CD4-positive, alpha-beta T cell (primary cell): ENCODE measurements at regions not wholly inside any gene's neighbourhood (a gene's known extent, or its start where the extent isn't known, plus 50 kb on each side); places are given as distances from the start of the nearest gene placed in this dataset.

Source experiments
- ATAC-seq: fragments of 200-7000 bp; cut with Tn5 transposase; one replicate; pipeline ENCODE4 v1.10.0; 2022; ENCODE audit warnings: mild to moderate bottlenecking; ENCODE audit not compliant: poor library complexity
- CTCF ChIA-PET: fragments of 350-600 bp; sonication (Branson Sonifier 250); formaldehyde crosslinking; loops from one replicate; lab custom pipeline; 2021; ENCODE audit warnings: antibody characterized with exemption, inconsistent platforms; lab: Charles Lee
- POLR2A ChIA-PET: fragments of 350-600 bp; sonication (Branson Sonifier 250); formaldehyde crosslinking; loops from one replicate; lab custom pipeline; 2021; ENCODE audit warnings: antibody characterized with exemption, inconsistent platforms; lab: Charles Lee
- DNase-seq, 14 experiments: peaks; one replicate each; pipeline ENCODE4 v3.0.0-alpha.2; 2013 to 2020; ENCODE audit warnings: mixed read lengths in 2 of 14
- H3K27ac ChIP-seq, 2 donors: one replicate each; pipeline versions ENCODE4 v1.5.1 to v1.7.0; 2013; ENCODE audit warnings: low read length in 2 of 2, low read depth in 1 of 2, mild to moderate bottlenecking in 1 of 2
- H3K27me3 ChIP-seq, 2 experiments: 1 replicate in 1 of 2; 2 replicates in 1 of 2; pipeline versions ENCODE4 v1.6.1 to v1.7.0; 2013; ENCODE audit warnings: low read length in 2 of 2, control low read depth in 1 of 2, mild to moderate bottlenecking in 1 of 2, moderate library complexity in 1 of 2; ENCODE audit not compliant: insufficient read depth in 2 of 2, control insufficient read depth in 1 of 2
- H3K36me3 ChIP-seq: one replicate; pipeline ENCODE4 v1.6.1; 2013; ENCODE audit warnings: low read length, control low read depth; ENCODE audit not compliant: insufficient read depth
- H3K4me1 ChIP-seq: one replicate; pipeline ENCODE4 v1.6.1; 2013; ENCODE audit warnings: low read length, control low read depth; ENCODE audit not compliant: insufficient read depth
- H3K4me3 ChIP-seq: one replicate; pipeline ENCODE4 v1.5.1; 2013; ENCODE audit warnings: mild to moderate bottlenecking, low read length, moderate library complexity
- H3K9me3 ChIP-seq, 2 experiments: 1 replicate in 1 of 2; 2 replicates in 1 of 2; pipeline versions ENCODE4 v1.6.1 to v1.7.0; 2013; ENCODE audit warnings: low read length in 2 of 2, mild to moderate bottlenecking in 2 of 2, control low read depth in 1 of 2, moderate library complexity in 1 of 2; ENCODE audit not compliant: control insufficient read depth in 1 of 2, insufficient read depth in 1 of 2
- H3K27ac Mint-ChIP-seq: one replicate; pipeline ENCODE4 v1.8.0; 2020; ENCODE audit warnings: mixed read lengths
- H3K27me3 Mint-ChIP-seq: one replicate; pipeline ENCODE4 v1.8.0; 2021; ENCODE audit warnings: mixed read lengths
- H3K36me3 Mint-ChIP-seq: one replicate; pipeline ENCODE4 v1.8.0; 2021; ENCODE audit warnings: low read depth, mixed read lengths
- H3K4me1 Mint-ChIP-seq: one replicate; pipeline ENCODE4 v1.8.0; 2021; ENCODE audit warnings: low read depth, mixed read lengths
- H3K4me3 Mint-ChIP-seq: one replicate; pipeline ENCODE4 v1.8.0; 2020; ENCODE audit warnings: mild to moderate bottlenecking, mixed read lengths
- H3K9me3 Mint-ChIP-seq: one replicate; pipeline ENCODE4 v1.8.0; 2020; ENCODE audit warnings: mixed read lengths
- CTCF ChIP-seq: fragments of 200-600 bp; IDR thresholded peaks from one replicate; pipeline ENCODE4 v1.8.0; 2022; ENCODE audit warnings: antibody characterized with exemption, mild to moderate bottlenecking
- intact Hi-C, 2 experiments: fragments of 100-400 bp; cut with DNase I in 1 of 2; cut with micrococcal nuclease in 1 of 2; formaldehyde crosslinking; loops; one replicate each; pipeline versions ENCODE4 v1.15.1 to v1.9.0; 2023 to 2025; cut with DNase I, micrococcal nuclease

DNA sequence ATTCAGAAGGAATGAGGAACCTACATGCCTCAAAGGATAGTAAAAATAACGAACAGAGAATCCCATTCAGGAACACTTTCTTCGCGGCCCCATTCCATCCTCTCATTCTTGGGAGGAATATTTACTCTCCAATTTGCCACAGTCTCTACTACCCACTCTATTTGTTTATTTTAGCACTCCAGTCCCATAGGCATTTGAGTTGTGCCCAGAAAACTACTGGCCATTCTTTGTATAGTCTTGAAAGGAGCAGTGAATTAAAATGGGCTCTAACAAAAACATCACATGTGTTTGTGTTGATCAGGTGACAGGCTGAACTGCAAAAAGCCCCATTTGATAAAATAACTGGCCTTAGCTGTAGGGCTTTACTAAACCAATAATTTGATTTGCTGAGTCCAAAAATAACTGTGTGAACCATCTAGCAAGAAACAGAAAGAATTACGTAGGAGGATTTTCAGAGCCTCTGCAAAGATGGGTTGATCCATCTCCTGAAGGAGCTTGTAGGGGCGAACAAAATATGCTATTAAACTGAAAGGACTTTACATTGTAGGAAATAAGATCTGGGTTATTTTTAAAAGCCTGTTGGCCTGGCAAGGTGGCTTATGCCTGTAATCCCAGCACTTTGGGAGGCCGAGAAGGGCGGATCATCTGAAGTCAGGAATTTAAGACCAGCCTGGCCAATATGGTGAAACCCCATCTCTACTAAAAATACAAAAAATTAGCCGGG is 142.3 kb upstream of the CPNE8 start:
- H3K4me1 Mint-ChIP-seq: no peaks in the 10 kb centered on the region
- Histone ChIP-seq H3K27me3 (no peaks in the 10 kb centered on the region), H3K27ac (no peak overlapping the region), H3K4me1 (no peaks in the 10 kb centered on the region), H3K9me3 (no peaks in the 10 kb centered on the region), H3K4me3 (no peak overlapping the region), H3K36me3 (no peaks in the 10 kb centered on the region)
- ChIA-PET POLR2A (no interaction called here), CTCF (no interaction called here)
- H3K36me3 Mint-ChIP-seq: no peaks in the 10 kb centered on the region
- DNase-seq: no peak
- H3K27ac Mint-ChIP-seq: no peak overlapping the region
- H3K27me3 Mint-ChIP-seq: no peaks in the 10 kb centered on the region
- intact Hi-C loops: no loop called here
- no peak for ATAC-seq
- no peak for TF ChIP-seq CTCF
- H3K4me3 Mint-ChIP-seq: no peak overlapping the region
- H3K9me3 Mint-ChIP-seq: no peaks in the 10 kb centered on the region

DNA sequence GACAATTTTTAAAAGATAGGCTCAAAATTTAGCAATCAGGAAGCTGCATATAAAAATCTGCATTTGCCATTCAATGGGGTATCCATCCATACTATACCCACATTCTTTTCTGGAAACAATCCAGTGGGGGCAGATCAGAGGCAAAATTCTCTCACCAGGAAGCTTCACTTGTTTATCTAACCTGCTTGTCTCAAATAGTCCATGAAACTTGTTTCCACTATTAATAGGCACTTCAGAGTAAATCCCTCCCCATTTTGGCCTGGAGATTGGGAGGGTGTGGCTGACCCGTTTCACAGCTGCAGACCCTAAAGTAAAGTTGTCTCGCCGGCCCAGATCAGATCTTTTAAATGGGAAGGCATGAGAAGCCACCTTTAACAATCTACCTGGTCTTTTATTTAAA is 139.4 kb upstream of the CPNE8 start:
- H3K4me3 ChIP-seq: no peak overlapping the region
- no peaks in the 10 kb centered on the region for H3K9me3 ChIP-seq
- H3K27ac ChIP-seq: no peak overlapping the region
- no peaks in the 10 kb centered on the region for H3K9me3 Mint-ChIP-seq
- POLR2A ChIA-PET: no interaction called here
- H3K27ac Mint-ChIP-seq: no peak overlapping the region
- DNase-seq (no peak), ATAC-seq (no peak)
- H3K4me3 Mint-ChIP-seq: no peak overlapping the region
- no peaks in the 10 kb centered on the region for H3K36me3 ChIP-seq
- no peaks in the 10 kb centered on the region for H3K4me1 Mint-ChIP-seq
- H3K36me3 Mint-ChIP-seq: no peaks in the 10 kb centered on the region
- H3K27me3 ChIP-seq: no peaks in the 10 kb centered on the region
- no peaks in the 10 kb centered on the region for H3K4me1 ChIP-seq
- CTCF ChIA-PET: no interaction called here
- intact Hi-C loops: no loop called here
- H3K27me3 Mint-ChIP-seq: no peaks in the 10 kb centered on the region
- TF ChIP-seq CTCF: no peak

GRCh38 chr12:39043424-39043822 is 138.0 kb upstream of the CPNE8 start:
- Histone ChIP-seq H3K36me3 (no peaks in the 10 kb centered on the region), H3K27ac (no peak overlapping the region), H3K4me3 (no peak overlapping the region), H3K9me3 (no peaks in the 10 kb centered on the region), H3K4me1 (no peaks in the 10 kb centered on the region), H3K27me3 (no peaks in the 10 kb centered on the region)
- H3K4me3 Mint-ChIP-seq: no peak overlapping the region
- H3K27ac Mint-ChIP-seq: no peak overlapping the region
- no peaks in the 10 kb centered on the region for H3K9me3 Mint-ChIP-seq
- POLR2A ChIA-PET: no interaction called here
- H3K27me3 Mint-ChIP-seq: no peaks in the 10 kb centered on the region
- CTCF ChIA-PET: no interaction called here
- ATAC-seq (no peak), DNase-seq (no peak)
- H3K4me1 Mint-ChIP-seq: no peaks in the 10 kb centered on the region
- H3K36me3 Mint-ChIP-seq: no peaks in the 10 kb centered on the region
- no peak for TF ChIP-seq CTCF
- intact Hi-C loops: no loop called here
